Calu3 (cell line): ENCODE measurements at regions not wholly inside any gene's neighbourhood (a gene's known extent, or its start where the extent isn't known, plus 50 kb on each side); places are given as distances from the start of the nearest gene placed in this dataset.
"Not testable (repeated sequence)": the region's sequence is repeated elsewhere in the genome, so short reads cannot be mapped to it uniquely, and the experiment has no call there.

Source experiments
- BruUV-seq: library from RNA; stranded (reverse); fragments of 400-500 nt; replicated peaks from 2 replicates; lab custom pipeline; 2021; lab: Mats Ljungman, UMichigan
- CTCF ChIA-PET: fragments of 300-600 bp; sonication (Branson Sonifier 250); formaldehyde crosslinking; loops from one replicate; lab custom pipeline; 2022; ENCODE audit warnings: antibody characterized with exemption; lab: Charles Lee
- DNase-seq: peaks from one replicate; pipeline ENCODE4 v3.0.0; 2022
- H3K27ac Mint-ChIP-seq: one replicate; pipeline ENCODE4 v1.8.0; 2022; ENCODE audit warnings: mixed read lengths; ENCODE audit not compliant: unreplicated experiment
- H3K27me3 Mint-ChIP-seq: one replicate; pipeline ENCODE4 v1.8.0; 2022; ENCODE audit warnings: mixed read lengths; ENCODE audit not compliant: unreplicated experiment
- H3K36me3 Mint-ChIP-seq: one replicate; pipeline ENCODE4 v1.8.0; 2022; ENCODE audit warnings: mild to moderate bottlenecking, moderate library complexity, mixed read lengths; ENCODE audit not compliant: insufficient read depth, unreplicated experiment
- H3K4me1 Mint-ChIP-seq: one replicate; pipeline ENCODE4 v1.8.0; 2022; ENCODE audit warnings: mild to moderate bottlenecking, low read depth, mixed read lengths; ENCODE audit not compliant: unreplicated experiment
- H3K4me3 Mint-ChIP-seq: one replicate; pipeline ENCODE4 v1.8.0; 2022; ENCODE audit warnings: mild to moderate bottlenecking, low read depth, moderate library complexity, mixed read lengths; ENCODE audit not compliant: unreplicated experiment
- H3K9me3 Mint-ChIP-seq: one replicate; pipeline ENCODE4 v1.8.0; 2022; ENCODE audit warnings: low read depth, mixed read lengths; ENCODE audit not compliant: unreplicated experiment
- CTCF ChIP-seq: fragments of 200-600 bp; IDR thresholded peaks from one replicate; pipeline ENCODE4 v1.8.0; 2022; ENCODE audit warnings: antibody characterized with exemption; ENCODE audit not compliant: unreplicated experiment
- intact Hi-C: fragments of 100-400 bp; cut with micrococcal nuclease; formaldehyde crosslinking; loops from one replicate; pipeline ENCODE4 v1.10.0; 2022; ENCODE audit not compliant: unreplicated experiment

DNA sequence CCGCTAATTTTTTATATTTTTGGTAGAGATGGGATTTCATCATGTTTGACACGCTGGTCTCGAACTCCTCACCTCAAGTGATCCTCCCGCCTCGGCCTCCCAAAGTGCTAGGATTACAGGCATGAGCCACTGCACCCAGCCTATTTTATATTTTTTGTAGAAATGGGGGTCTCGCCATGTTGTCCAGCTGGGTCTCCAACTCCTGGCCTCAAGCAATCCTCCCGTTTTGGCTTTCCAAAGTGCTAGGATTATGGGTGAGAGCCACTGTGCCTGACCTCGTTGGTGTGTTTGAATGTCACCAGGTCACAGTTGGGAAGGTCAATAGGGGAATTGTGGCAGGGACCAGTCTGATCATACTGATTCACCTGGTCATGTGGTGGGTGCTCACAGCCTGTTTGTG lies 56.7 kb upstream of the NKD1 start:
- no peaks in the 10 kb centered on the region for H3K9me3 Mint-ChIP-seq
- TF ChIP-seq CTCF = no peak
- no peak overlapping the region for H3K4me3 Mint-ChIP-seq
- H3K4me1 Mint-ChIP-seq = no peaks in the 10 kb centered on the region
- CTCF ChIA-PET = no interaction called here
- no peak for DNase-seq
- H3K27me3 Mint-ChIP-seq = peaks cover 82% of the 10 kb centered on the region
- no peaks in the 10 kb centered on the region for H3K36me3 Mint-ChIP-seq
- no TSS peak for BruUV-seq
- H3K27ac Mint-ChIP-seq = no peak overlapping the region
- intact Hi-C loops = no loop called here

DNA sequence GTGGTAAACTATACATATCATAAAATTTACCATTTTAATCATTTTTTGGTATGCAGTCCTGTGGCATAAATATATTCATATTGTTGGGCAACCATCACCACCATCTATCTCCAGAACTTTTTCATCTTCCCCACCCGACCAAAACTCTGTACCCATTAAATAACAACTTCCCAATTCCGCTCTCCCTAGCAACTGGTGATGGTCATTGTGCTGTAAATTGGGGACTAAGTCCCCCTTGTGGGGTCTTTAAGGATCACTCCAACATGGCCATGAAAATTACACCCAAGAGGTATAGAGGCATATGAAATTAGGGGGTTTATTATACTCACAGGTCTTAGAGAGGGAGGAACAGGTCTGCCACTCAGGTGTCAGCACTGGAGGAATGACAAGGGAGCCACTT lies 57.4 kb upstream of the NKD1 start:
- H3K27ac Mint-ChIP-seq = no peak overlapping the region
- H3K9me3 Mint-ChIP-seq = peaks cover 3% of the 10 kb centered on the region
- intact Hi-C loops = no loop called here
- no peaks in the 10 kb centered on the region for H3K36me3 Mint-ChIP-seq
- no peak for DNase-seq
- no TSS peak for BruUV-seq
- peaks cover 89% of the 10 kb centered on the region for H3K27me3 Mint-ChIP-seq
- no peaks in the 10 kb centered on the region for H3K4me1 Mint-ChIP-seq
- CTCF ChIA-PET = no interaction called here
- TF ChIP-seq CTCF = no peak
- no peak overlapping the region for H3K4me3 Mint-ChIP-seq

DNA sequence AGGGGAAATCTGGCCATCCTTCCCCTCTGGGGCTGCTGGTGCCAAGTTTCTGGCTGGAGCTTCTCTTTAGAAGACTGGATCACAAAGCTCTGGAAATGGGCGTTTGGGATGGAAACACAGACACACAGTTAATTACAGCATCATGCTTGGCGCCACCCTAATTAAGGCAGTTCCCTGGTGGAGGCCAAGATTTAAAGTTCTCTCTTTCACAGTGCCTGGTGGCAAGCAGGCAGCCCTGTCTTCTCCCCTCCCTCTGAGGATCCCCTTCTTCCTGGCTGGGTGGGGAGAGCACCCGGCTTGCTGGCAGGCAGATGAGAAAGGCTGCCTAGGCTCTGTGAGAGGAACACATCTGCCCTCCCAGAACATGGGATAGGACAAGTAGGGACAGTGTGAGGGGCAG lies 59.0 kb upstream of the NKD1 start:
- no peak for DNase-seq
- Mint-ChIP-seq H3K27ac (no peak overlapping the region), H3K27me3 (peaks cover 88% of the 10 kb centered on the region), H3K9me3 (peaks cover 3% of the 10 kb centered on the region), H3K36me3 (no peaks in the 10 kb centered on the region), H3K4me3 (no peak overlapping the region), H3K4me1 (no peaks in the 10 kb centered on the region)
- CTCF ChIA-PET = no interaction called here
- intact Hi-C loops = no loop called here
- BruUV-seq = no TSS peak
- TF ChIP-seq CTCF = no peak

DNA sequence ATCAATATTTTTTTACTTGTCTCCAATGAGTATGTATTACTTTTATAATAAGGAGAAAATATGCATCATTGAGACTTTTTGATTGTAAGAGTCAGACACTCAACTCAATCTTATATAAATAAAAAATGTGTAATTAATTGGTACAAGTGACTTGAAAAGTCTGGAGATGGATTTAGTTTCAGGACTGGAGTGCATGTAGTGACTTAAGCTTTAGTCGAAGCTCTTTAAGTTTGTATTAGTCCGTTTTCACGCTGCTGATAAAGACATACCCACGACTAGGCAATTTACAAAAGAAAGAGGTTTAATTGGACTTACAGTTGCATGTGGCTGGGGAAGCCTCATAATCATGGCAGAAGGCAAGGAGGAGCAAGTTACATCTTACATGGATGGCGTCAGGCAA lies 60.7 kb upstream of the NKD1 start:
- Mint-ChIP-seq H3K4me1 (no peaks in the 10 kb centered on the region), H3K4me3 (no peak overlapping the region), H3K9me3 (peaks cover 3% of the 10 kb centered on the region), H3K36me3 (no peaks in the 10 kb centered on the region), H3K27me3 (peaks cover 95% of the 10 kb centered on the region), H3K27ac (no peak overlapping the region)
- CTCF ChIA-PET = no interaction called here
- no TSS peak for BruUV-seq
- no peak for TF ChIP-seq CTCF
- no peak for DNase-seq
- intact Hi-C loops = no loop called here

- DNase-seq, H3K27ac Mint-ChIP-seq, BruUV-seq, H3K36me3 Mint-ChIP-seq, H3K4me1 Mint-ChIP-seq, H3K4me3 Mint-ChIP-seq, intact Hi-C loops, CTCF ChIA-PET, H3K9me3 Mint-ChIP-seq: not testable (repeated sequence)
- peaks cover 97% of the 10 kb centered on the region for H3K27me3 Mint-ChIP-seq
These were observed 62.0 kb upstream of the NKD1 start for GRCh38 chr16:50486162-50486561.
